ENCODE measurements at regions not wholly inside any gene's neighbourhood (a gene's known extent, or its start where the extent isn't known, plus 50 kb on each side); places are given as distances from the start of the nearest gene placed in this dataset.

DNA sequence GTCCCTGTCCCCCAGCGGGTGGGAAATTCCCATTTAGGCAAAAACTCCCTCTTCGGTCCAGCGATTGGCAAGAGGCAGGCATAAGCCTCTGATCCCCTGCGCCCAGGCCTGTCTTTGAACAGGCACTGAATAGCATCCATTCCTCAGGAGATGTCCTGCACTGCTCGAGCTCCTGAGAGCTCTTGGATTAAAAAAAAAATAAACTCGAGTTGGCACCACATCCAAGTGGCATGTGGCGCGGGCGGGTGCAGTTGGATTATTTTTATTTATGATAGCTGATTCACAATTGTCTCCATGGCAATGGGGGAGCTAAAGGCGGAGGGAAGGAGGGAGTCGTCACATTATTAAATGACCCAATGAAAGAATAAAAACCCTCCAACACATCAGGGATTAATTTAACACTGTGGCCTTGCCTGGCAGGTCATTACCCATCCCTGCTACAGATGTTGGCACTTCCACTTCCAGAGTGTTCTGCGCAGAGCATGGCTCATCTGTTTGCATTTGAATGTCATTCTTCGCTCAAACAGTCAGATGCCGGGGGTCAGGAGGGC is 207.2 kb downstream of the AACS start:
- DNase-seq, result no peak

DNA sequence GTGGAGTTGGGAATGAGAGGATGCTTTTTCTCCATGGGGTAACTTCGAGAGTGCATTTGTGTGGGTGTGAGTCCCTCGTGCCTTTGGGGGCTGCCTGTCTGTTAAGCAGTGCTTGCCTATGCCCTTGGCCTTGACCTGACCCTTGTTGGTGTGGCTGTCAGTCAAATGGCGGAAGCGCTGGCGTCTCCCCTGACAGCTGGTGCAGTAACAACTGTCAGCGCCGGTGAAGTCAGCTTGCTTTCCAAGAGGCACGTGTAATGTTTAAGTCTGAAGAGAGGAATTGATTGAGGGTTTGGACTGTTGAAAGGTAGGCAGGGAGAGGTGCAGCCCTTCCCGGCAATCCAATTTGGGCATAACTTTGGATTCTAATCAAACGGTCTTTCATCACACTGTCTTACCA is 211.3 kb downstream of the AACS start:
- DNase-seq, result no peak

DNA sequence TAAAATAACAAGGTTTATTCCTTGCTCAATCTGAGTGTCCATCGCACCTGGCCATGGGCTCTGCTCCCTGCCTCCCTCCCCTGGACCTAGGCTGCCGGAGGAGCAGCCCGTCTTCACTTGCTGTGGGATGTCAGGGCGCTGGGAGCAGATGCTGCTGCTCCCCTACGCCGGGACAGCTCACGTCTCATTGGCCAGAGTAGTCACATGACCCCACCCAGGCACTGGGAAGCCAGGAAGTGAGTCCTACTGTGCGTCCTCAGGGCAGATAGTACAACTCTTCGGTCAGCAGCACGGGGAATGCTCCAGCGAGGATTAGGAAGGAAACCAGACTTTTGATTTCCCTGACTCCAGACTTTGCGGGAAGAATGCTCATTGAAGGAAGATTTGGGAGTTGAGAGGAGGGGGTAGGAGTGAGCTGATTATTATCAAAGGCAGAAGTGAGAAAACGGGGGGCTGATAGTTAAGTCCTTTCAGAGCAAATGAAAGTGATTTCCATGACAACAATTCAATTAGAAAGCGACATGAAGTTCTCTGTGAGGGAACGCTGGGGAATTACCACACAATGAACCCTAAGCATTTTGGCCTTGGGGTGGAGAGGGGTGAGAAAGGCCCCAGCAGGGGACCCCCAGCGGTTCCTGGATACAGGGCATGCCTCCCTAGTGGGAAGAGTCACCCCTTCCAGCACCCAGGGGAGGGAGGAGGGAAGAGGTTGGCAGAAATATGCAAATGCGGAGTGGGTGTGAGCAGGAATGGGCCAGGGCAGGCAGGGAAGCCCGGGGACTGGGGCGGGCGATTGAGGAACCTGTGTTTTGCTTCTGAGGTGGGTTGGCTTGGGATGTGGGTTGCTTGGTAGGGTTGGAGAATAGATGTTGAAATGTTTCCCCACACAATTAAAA is 215.5 kb downstream of the AACS start:
- DNase-seq, result no peak

DNA sequence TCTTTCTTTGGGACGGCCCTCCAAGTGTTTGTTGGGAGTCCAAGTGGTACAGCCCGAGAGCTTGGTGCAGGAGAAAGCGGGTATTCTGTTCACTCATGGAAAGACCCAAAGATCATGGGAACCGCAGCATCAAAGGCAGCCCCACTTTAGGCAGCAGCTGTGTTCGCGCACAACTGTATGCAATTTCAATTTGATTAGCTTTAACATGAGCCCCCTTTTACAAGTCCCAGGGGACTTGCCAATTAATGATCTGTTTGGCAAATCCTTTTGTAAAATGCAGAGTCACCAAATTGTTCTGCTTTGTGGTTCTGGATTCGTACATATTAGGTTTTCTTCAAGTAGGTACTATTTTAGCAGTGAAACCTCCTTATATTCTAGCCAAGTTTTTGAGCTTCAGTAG is 217.7 kb downstream of the AACS start:
- DNase-seq, result no peak

DNA sequence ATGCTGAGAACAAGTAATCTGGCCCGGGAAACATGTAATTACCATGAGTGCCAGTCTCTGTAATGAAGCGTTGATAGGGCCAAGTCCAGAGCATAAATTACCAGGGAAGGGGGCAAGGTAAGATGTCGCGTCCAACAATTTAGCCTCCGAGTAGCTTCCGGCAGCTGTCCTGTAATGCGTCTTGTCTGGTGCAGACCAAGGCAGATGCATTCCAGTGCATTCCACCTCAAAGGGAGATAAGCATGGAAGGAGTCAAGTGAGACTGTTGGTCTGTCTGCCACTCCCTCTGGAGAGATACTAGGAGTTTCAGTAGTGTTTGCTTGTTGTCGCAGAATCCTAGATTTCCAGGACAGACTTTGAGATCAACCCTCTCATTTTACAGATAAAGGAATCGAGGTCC is 218.3 kb downstream of the AACS start:
- no peak for DNase-seq

DNA sequence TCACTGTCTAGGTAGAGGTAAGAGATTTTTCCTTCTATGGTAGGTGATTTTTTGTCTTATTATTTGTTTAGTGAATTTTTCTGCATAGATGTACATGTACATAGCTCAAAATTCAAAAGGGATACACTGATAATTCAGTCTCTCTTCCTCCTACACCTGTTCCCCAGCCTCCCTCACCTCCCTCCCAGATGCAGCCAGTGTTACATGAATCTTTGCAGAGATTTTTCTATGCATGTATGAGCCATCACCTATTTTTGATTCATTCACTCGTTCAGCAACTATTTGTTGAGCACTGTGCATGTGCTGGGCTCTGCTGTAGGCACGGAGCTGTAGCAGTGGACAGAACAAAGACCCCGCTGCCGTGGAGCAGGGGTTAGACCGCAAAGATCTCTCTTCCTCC is 218.9 kb downstream of the AACS start:
- no peak for DNase-seq

DNA sequence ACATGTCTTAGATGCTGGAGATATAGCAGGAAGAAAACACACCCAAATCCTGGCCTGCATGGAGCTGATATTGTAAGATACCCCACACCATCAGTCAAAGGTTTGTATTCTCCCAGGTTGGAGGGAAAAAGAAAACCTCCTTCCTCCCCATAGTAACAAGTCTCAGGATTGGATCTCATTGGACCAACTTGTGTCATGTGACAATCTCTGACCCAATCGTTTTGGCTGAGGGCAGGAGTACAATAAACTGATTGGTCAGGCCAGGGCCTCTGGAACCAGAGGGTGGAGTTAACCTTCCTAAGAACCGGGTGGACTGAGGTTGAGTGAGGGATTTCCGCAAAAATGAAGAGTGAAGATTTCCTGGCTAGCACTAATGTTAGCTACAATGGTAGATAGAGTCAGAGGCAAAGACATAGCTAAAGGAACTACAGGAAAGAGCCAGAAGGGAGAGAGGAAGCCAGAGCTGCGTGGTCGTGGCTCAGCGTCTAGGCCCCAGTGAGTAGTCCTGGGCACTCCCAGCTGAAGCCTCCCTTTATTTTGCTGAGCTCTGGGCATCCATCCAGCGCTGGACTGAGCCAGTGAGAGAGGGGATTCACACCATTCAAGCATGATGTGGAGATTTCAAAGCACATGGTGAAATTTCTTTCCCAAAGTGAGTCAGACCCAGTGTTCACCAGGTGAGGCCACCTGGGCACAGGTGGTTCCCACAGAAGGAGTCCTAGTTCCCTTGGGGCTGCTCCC is 219.9 kb downstream of the AACS start:
- DNase-seq, result no peak

DNA sequence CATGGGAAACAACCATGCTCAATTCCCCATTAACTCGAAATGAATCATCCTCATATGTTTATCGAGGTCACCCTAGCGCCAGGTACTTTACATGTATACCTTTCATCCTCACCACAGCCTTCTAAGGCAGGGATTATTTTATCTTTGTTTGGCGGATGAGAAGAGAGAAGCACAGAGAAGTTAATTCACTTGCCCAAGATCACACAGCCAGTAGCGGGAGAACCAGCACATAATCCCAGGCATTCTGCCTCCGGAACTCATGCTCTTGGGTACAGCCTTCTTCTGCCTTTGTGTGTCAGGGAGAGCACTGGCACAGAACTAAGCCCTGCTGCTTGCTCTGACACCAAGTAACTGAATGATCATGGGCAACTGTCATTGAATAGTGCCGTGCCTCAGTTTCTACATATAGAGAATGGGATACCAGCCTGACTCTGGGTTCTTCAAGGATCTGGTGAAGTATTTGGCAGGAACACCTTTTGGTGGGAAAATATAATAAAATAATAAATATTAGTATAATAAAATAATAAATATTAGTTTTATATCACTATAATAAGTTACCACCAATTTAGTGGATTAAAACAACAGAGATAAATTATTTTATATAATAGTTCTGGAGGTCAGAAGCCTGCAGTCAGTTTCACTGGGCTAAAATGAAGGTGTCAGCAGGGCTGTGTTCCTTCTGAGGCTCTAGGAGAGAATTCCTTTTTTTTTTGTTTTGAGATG is 220.9 kb downstream of the AACS start:
- DNase-seq, result no peak

DNA sequence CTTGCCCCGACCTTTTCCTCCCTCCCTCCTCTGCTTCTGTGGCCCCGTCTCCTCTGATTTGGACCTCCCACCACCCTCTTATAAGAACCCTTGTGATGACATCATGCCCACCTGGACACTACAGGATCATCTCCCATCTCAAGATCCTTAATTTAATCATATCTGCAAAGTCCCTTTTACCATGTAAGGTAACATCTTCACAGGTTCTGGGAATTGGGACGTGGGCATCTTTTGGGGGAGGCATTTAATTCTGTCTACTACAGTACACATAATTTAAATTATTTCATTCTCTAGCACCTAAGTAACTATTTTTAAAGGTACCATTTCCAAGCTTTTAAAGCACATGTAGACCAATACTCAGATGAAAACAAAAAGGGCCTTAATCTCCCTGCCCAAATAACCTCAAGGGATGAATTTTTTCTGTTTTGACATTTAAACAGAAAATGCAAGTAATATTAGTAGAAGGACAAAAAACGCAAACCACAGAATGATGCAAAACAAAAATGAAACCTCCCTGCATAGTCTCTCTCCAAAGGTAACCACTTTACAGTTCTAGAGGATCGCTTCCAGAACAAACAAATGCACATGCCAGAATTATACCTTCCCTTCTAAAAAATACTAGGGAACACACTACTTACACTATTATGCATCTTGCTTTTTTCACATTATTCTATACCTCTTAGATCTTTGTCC is 222.1 kb downstream of the AACS start:
- no peak for DNase-seq

DNA sequence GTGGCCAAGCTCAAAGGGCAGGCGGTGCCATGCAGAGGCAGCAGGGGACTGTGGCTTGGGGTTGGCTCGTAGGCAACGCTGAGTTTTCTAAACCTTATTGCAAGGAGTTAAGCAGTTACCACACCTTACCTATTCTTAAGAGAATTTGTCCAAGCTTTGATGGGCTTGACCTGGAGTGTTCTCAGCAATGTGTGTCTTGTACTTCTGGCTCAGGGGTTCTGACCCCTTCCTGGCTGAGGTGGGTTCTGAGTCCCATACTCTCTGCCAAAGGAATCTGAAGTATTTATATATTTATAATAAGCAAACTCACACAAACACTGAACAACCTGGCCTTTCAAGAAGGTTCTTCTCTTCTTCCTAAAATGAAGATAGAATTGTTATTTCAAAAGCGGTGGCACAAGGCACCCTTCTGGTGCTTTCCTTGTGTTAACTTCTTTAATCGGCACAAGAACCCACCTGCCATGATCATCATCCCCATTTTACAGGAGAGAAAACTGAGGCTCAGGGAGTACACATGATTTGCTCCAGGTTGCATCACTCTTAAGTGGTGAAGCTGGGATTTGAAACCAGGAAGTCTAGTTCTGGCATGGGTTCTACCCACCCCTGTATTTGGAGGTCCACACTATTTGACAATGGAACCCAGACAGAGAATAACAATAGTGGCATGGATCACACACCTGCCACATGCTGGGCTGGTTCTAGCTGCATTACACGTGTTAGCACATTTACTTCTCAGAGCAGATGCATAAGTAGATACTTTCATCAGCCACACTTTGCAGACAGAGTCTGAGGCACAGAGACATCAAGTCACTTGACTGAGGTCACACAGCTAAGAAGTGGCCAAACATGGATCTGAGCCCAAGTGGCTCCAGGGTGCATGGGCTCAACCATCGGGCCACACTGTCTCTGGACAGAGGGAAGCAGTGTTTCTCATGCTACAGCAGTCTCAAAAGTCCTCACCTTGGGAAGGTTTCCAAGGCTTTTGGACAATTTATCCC is 224.0 kb downstream of the AACS start:
- no peak for DNase-seq

DNA sequence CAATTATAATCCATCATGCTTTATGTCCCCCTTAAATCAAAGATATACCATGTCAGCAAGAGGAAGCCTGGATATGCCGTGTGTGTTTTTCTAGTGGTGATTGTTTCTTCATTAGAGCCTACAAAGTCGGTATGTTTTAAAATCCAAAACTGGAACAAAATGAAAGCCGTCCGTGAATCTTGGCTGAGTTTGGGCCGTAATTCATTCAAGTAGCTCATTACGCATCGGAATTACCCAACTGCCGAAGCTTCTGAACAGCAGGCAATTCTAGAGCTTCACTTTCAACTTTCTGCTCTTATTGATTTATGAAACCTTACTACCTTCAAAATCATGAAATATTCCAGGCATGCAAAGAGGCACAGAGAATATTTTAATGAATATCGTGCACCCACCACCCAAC is 224.7 kb downstream of the AACS start:
- no peak for DNase-seq

DNA sequence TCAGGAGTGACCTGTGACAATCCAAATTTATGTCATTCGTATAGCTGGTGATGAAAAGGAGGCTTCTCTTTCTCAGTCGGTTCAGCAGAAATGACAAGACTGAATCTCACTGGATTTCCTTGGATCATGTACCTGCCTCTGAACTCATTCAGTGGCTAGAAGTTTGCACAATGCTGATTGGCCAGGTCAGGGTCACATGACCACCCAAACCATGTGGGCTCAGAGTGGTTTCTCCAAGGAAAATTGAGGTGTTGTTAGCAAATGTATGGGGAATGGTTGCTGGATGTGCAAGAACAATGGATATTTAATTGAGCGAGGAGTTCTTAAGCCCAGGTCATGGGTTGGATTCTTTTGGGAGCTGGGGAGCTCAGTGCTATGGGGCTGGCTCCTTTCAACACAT is 227.5 kb downstream of the AACS start:
- DNase-seq, result no peak

DNA sequence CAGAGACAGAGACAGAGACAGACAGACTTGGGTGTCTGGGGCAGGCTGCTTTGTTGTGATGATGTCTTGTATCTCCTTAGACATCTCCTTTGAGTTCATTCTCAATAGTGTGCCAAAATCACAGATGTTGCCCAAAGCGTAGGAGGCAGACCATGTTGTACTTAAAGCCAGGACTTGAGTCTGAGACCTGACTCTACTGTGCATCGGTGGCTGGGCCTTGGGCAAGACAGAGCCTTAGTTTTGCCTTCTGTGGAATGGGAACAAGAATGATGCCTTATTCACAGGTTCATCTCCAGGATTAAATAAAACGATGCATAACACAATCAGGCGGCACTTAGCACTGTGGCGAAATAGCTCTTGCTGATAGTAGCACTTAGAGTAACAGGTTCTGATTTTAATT is 230.3 kb downstream of the AACS start:
- no peak for DNase-seq

DNA sequence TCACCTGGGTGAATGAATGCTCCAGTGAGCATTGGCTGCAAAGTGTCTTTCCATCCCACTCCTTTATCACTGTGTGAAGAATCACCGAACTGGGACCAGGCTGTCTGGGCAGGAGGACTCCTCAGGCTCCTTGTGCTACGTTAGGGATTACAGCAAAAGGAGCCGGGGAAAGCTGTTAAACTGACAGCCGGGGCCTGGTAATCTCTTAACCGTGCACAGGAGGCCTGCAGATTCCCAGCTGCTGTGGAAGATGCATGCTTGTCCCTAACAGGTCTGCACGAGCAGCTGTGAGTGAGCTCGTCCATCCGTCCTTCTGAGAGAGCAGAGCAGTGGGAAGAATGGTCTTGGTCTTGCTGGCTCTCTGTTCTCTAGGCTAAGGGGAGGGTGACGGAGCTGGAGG is 231.5 kb downstream of the AACS start:
- no peak for DNase-seq

DNA sequence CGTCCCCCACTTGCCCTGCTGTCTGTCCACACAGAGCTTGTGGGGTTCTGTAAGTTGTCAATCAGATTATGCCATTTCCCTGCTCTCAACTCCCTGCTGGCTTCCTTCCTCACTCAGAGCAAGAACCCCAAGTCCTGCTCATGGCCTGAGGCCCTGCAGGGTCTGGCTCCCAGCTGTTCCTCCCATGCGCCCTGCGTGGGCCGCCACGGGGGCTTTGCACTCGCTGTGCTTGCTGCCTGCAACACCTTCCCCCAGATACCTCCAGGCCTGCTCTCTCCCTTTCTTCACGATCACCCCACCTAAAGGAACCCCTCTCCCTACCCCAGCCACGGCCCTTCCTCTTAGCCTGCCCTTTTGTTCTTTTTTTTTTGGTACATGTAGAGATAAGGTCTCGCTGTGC is 234.6 kb downstream of the AACS start:
- no peak for DNase-seq

DNA sequence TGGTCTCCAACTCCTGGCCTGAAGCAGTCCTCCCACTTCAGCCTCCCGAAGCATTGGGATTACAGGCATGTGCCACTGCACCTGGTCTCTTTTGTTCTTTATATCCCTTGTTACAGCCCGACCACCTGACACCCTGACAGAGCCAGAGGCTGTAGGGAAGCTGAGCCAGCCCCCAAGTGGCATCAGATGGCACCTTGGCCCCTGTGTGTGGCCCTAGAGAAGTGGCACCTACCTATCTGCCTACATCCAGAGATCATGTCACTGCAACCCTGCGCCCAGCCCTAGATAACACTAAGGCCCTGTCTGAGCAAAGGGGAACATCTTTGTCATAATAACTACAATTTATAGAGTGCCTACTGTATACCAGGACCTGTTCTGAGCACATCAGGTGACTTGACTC is 235.0 kb downstream of the AACS start:
- DNase-seq, result no peak

DNA sequence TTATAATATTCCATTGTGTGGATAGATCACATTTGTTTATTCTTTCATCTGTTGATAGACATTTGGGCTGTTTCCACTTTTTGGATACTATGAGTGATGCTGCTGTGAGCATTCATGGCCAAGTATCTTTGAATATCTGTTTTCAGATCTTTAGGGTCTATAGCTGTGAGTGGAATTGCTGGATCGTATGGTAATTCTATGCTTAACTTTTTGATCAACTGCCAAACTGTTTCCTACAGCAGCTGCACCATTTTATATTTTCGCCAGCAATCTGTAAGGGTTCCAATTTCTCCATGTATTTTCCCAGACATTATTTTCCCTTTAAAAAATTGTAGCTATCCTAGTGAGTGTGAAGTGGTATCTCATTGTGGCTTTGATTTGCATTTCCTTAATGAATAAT is 238.1 kb downstream of the AACS start:
- DNase-seq, result no peak

DNA sequence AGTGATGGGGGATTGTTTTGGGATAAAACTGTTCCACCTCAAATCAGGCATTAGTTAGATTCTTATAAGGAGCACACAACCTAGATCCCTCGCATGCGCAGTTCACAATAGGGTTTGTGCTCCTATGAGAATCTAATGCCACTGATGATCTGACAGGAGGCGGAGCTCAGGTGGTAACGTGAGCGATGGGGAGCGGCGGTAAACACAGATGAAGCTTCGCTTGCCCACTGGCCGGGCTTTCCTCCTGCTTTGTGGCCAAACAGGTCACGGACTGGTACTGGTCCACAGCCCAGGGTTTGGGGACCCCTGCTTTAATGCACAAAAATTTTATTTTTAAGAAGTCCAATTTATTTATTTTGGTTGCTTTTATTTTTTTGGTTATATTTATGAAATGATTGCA is 238.8 kb downstream of the AACS start:
- DNase-seq, result no peak

DNA sequence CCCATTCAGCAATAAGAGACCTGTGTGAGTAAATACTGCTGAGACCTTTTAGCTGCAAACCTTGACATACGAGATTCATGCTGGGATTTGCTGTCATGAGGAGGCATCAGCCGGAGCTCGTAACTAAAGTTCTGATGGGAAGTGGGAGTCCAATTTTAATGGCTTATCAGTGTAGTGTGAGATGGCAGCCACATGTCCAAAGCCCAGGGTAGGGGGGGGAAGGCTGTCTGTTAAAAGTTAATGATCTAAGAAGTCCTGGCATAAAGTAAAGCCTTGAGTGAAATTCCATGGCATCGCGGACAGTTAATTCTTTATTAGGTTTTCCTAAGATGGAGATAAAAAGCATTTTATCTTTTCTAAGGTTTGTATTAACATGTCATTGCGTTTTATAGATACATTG is 240.0 kb downstream of the AACS start:
- DNase-seq, result no peak

DNA sequence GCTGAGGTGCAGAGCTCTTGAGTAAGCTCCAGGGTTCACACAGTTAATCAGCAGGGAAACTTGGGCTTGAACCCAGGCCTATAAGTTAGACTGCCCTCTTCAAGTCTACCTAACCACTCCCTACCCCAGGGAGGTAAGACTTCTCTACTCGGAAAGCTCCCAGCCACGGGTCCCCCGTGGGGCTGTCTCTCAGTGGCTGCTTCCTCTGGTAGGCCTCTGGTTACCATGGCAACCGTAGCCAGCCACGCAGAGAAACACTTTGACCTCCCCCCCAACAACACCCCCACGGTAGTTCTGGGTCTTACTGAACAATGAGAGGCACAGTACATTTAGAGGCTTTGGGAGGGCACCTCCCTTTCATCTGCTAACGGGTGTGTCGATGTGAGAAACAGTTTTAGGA is 245.2 kb downstream of the AACS start:
- no peak for DNase-seq

DNA sequence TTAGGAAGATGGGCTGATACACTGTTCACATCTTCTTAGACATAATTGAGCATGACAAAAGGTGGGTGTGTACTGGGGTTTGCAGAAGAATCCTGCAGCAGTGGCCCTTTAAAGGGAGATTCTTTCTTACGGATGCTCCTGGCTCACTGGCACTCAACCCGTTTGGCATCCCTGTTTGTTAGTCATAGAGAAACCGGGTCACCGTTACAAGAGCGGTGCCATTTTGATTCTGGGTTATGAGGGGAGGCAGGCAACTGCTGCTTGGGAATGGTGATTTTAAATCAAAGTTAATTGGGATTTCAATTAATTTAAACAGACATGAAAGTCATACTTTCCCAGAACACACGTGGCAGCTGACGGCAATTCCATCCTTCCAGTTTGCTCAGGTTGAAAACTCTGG is 245.8 kb downstream of the AACS start:
- no peak for DNase-seq

DNA sequence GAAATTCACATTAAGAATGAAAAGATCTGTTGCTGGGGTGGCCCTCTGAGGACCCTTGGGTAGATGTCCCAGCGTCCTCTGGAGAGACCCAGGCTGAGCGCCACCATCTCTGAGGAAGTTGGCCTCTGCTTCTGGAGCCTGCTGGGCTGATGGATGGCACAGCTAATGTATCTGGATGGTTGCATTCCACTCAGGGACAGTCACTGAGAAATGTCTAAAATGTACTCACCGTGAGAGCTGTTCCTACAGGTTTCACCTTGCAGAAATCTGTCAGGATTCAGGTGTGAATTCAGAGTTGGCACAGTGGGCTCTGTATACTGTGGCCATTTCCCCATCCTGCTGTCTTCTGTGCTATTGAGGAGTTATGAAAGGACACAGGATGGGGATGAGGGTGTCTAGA is 247.2 kb downstream of the AACS start:
- DNase-seq, result no peak
